ENCODE measurements at regions not wholly inside any gene's neighbourhood (a gene's known extent, or its start where the extent isn't known, plus 50 kb on each side); places are given as distances from the start of the nearest gene placed in this dataset.

GRCh38 chr20:29296256-29297230 lies 1960.9 kb upstream of the DEFB115 start:
- Histone ChIP-seq H3K27ac (no peak overlapping the region), H3K27me3 (replicated peaks) (no peaks in the 10 kb centered on the region), H3K36me3 (replicated peaks) (no peaks in the 10 kb centered on the region), H3K4me3 (ENCODE audit: low read depth, low read length) (no peak overlapping the region)
- DNase-seq = no peak
- no peak for TF ChIP-seq CTCF (IDR thresholded peaks at IDR 0.05; ENCODE audit: low read depth, low read length, missing control alignments)
- in situ Hi-C loops (cut with HindIII; ENCODE audit: low pct_ligation_motif_present, low sequenced_read_pairs) = no loop called here

DNA sequence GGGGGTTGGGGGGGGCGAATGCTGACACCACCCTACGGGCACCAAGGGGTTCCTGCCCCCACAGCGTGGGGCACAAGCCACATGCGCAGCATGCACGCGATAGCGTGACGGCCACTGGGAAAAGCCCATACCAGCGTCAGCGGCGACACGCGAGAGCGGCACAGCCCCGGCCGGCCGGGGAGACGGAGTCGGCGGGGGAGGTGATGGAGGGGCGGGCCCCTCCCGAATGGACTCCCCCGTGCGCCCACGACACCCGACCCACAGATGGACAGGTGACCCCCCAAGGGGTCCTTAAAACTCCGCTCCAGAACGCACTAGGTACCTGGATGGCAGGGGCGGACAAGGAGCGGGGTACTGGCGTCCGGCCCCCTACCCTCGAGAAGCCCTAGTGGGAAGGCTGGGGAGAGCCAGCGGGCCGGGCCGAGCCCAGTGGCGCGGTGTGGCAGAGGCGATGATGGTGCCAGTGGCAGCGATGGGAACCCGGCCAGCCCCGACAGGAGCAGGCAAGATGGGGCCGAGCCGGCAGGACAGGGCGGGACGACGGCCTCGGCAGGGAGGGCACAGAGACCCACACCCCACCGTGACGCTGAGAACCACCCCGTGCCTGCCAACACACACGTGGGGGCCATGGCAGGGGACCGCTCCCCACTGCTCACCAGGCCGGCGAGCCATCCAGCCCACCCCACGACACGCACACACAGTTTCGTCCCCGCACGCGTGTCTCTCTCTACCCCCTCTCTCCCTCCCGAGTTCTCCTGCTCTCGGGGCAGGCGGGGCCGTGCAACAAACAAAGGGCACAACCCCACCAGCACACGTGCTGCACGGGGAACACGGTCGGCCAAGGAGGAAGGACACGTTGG lies 1959.8 kb upstream of the DEFB115 start:
- Histone ChIP-seq H3K27ac (no peak overlapping the region), H3K36me3 (replicated peaks) (no peaks in the 10 kb centered on the region), H3K27me3 (replicated peaks) (no peaks in the 10 kb centered on the region), H3K4me3 (ENCODE audit: low read depth, low read length) (no peak overlapping the region)
- no peak for TF ChIP-seq CTCF (IDR thresholded peaks at IDR 0.05; ENCODE audit: low read depth, low read length, missing control alignments)
- DNase-seq = no peak
- in situ Hi-C loops (cut with HindIII; ENCODE audit: low pct_ligation_motif_present, low sequenced_read_pairs) = no loop called here

GRCh38 chr20:29298271-29298590 lies 1959.2 kb upstream of the DEFB115 start:
- Histone ChIP-seq H3K27me3 (replicated peaks) (no peaks in the 10 kb centered on the region), H3K27ac (no peak overlapping the region), H3K36me3 (replicated peaks) (no peaks in the 10 kb centered on the region), H3K4me3 (ENCODE audit: low read depth, low read length) (no peak overlapping the region)
- DNase-seq = no peak
- in situ Hi-C loops (cut with HindIII; ENCODE audit: low pct_ligation_motif_present, low sequenced_read_pairs) = no loop called here
- TF ChIP-seq CTCF (IDR thresholded peaks at IDR 0.05; ENCODE audit: low read depth, low read length, missing control alignments) = no peak

DNA sequence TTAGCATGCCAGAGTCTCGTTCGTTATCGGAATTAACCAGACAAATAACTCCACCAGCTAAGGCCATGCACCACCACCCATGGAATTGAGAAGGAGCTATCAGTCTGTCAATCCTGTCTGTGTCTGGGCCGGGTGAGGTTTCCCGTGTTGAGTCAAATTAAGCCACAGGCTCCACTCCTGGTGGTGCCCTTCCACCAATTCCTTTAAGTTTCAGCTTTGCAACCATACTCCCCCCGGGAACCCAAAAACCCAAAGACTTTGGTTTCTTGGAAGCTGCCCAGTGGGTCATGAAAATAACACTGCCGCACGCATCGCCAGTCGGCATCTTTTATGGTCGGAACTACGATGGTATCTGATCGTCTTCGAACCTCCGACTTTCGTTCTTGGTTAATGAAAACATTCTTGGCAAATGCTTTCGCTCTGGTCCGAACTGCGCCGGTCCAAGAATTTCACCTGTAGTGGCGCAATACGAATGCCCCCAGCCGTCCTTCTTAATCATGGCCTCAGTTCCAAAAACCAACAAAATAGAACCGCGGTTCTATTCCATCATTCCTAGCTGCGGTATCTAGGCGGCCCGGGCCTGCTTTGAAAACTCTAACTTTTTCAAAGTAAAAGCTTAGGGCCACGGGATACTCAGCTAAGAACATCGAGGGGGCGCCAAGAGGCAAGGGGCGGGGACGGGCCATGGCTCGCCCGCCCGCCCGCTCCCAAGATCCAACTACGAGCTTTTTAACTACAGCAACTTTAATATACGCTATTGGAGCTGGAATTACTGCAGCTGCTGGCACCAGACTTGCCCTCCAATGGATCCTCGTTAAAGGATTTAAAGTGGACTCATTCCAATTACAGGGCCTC lies 1958.5 kb upstream of the DEFB115 start:
- no peak overlapping the region for H3K27ac ChIP-seq
- H3K36me3 ChIP-seq (replicated peaks) = no peaks in the 10 kb centered on the region
- in situ Hi-C loops (cut with HindIII; ENCODE audit: low pct_ligation_motif_present, low sequenced_read_pairs) = no loop called here
- TF ChIP-seq CTCF (IDR thresholded peaks at IDR 0.05; ENCODE audit: low read depth, low read length, missing control alignments) = no peak
- no peaks in the 10 kb centered on the region for H3K27me3 ChIP-seq (replicated peaks)
- no peak for DNase-seq
- no peak overlapping the region for H3K4me3 ChIP-seq (ENCODE audit: low read depth, low read length)

- no peak for DNase-seq
- in situ Hi-C loops (cut with HindIII; ENCODE audit: low pct_ligation_motif_present, low sequenced_read_pairs) = no loop called here
- Histone ChIP-seq H3K27ac (no peak overlapping the region), H3K36me3 (replicated peaks) (no peaks in the 10 kb centered on the region), H3K27me3 (replicated peaks) (no peaks in the 10 kb centered on the region), H3K4me3 (ENCODE audit: low read depth, low read length) (no peak overlapping the region)
- no peak for TF ChIP-seq CTCF (IDR thresholded peaks at IDR 0.05; ENCODE audit: low read depth, low read length, missing control alignments)
Measured at GRCh38 chr20:29299811-29300578, 1957.5 kb upstream of the DEFB115 start.
